T-helper 17 cell (primary cell): ENCODE measurements at regions not wholly inside any gene's neighbourhood (a gene's known extent, or its start where the extent isn't known, plus 50 kb on each side); places are given as distances from the start of the nearest gene placed in this dataset.

Source experiments
- ATAC-seq: fragments of 150-1000 bp; cut with Tn5 transposase; 2 replicates; pipeline ENCODE4 v1.10.0; 2021; ENCODE audit warnings: mild to moderate bottlenecking, moderate library complexity
- DNase-seq, 3 donors: peaks; one replicate each; pipeline versions ENCODE4 v3.0.0 to v3.0.0-alpha.2; 2020 to 2021
- H3K9me3 ChIP-seq: one replicate; pipeline ENCODE4 v1.7.0; 2013; ENCODE audit warnings: low read length, mild to moderate bottlenecking; ENCODE audit not compliant: control insufficient read depth, poor library complexity, severe bottlenecking
- H3K27ac Mint-ChIP-seq: one replicate; pipeline ENCODE4 v1.8.0; 2022; ENCODE audit warnings: mild to moderate bottlenecking, moderate library complexity, mixed read lengths
- H3K27me3 Mint-ChIP-seq: one replicate; pipeline ENCODE4 v1.8.0; 2022; ENCODE audit warnings: mixed read lengths
- H3K36me3 Mint-ChIP-seq: one replicate; pipeline ENCODE4 v1.8.0; 2022; ENCODE audit warnings: low read depth, mixed read lengths
- H3K4me1 Mint-ChIP-seq: one replicate; pipeline ENCODE4 v1.8.0; 2022; ENCODE audit warnings: mild to moderate bottlenecking, mixed read lengths
- H3K4me3 Mint-ChIP-seq: one replicate; pipeline ENCODE4 v1.8.0; 2022; ENCODE audit warnings: mild to moderate bottlenecking, moderate library complexity, mixed read lengths

- H3K9me3 ChIP-seq = no peaks in the 10 kb centered on the region
- Mint-ChIP-seq H3K27ac (no peak overlapping the region), H3K27me3 (no peaks in the 10 kb centered on the region), H3K36me3 (peaks cover 2% of the 10 kb centered on the region), H3K4me3 (no peak overlapping the region), H3K4me1 (no peaks in the 10 kb centered on the region)
- ATAC-seq (no peak), DNase-seq (no peak)
Measured at GRCh38 chr4:41471126-41472071, 66.6 kb upstream of the LIMCH1 start.

GRCh38 chr4:41472081-41472480 is 65.9 kb upstream of the LIMCH1 start:
- Mint-ChIP-seq H3K4me1 (no peaks in the 10 kb centered on the region), H3K27ac (no peak overlapping the region)

GRCh38 chr4:41473176-41473575 is 64.8 kb upstream of the LIMCH1 start:
- H3K27me3 Mint-ChIP-seq = no peaks in the 10 kb centered on the region
- no peaks in the 10 kb centered on the region for H3K4me1 Mint-ChIP-seq
- H3K4me3 Mint-ChIP-seq = no peak overlapping the region
- H3K36me3 Mint-ChIP-seq = peaks cover 2% of the 10 kb centered on the region
- H3K27ac Mint-ChIP-seq = no peak overlapping the region
- H3K9me3 ChIP-seq = no peaks in the 10 kb centered on the region
- DNase-seq (no peak), ATAC-seq (no peak)

More at GRCh38 chr4:41472081-41472480, 65.9 kb upstream of the LIMCH1 start:
- no peaks in the 10 kb centered on the region for H3K9me3 ChIP-seq
- ATAC-seq (no peak), DNase-seq (no peak)
- Mint-ChIP-seq H3K36me3 (peaks cover 2% of the 10 kb centered on the region), H3K27me3 (no peaks in the 10 kb centered on the region), H3K4me3 (no peak overlapping the region)

- no peaks in the 10 kb centered on the region for H3K27me3 Mint-ChIP-seq
- H3K4me3 Mint-ChIP-seq = no peak overlapping the region
- no peaks in the 10 kb centered on the region for H3K9me3 ChIP-seq
- DNase-seq (no peak), ATAC-seq (no peak)
- no peaks in the 10 kb centered on the region for H3K4me1 Mint-ChIP-seq
- H3K36me3 Mint-ChIP-seq = peaks cover 2% of the 10 kb centered on the region
- H3K27ac Mint-ChIP-seq = no peak overlapping the region
Measured at GRCh38 chr4:41475402-41475801, 62.6 kb upstream of the LIMCH1 start.

GRCh38 chr4:41476310-41476885 is 61.6 kb upstream of the LIMCH1 start:
- DNase-seq = no peak
- Mint-ChIP-seq H3K27me3 (no peaks in the 10 kb centered on the region), H3K4me3 (no peak overlapping the region), H3K36me3 (peaks cover 2% of the 10 kb centered on the region), H3K27ac (no peak overlapping the region), H3K4me1 (no peaks in the 10 kb centered on the region)
- no peaks in the 10 kb centered on the region for H3K9me3 ChIP-seq
- ATAC-seq = no peak

GRCh38 chr4:41477181-41477905 is 60.6 kb upstream of the LIMCH1 start:
- Mint-ChIP-seq H3K36me3 (no peaks in the 10 kb centered on the region), H3K4me1 (no peaks in the 10 kb centered on the region), H3K27me3 (no peaks in the 10 kb centered on the region), H3K4me3 (no peak overlapping the region), H3K27ac (no peak overlapping the region)
- ATAC-seq (no peak), DNase-seq (no peak)
- H3K9me3 ChIP-seq = no peaks in the 10 kb centered on the region

GRCh38 chr4:41478518-41478917 is 59.4 kb upstream of the LIMCH1 start:
- Mint-ChIP-seq H3K4me3 (no peak overlapping the region), H3K36me3 (no peaks in the 10 kb centered on the region), H3K4me1 (no peaks in the 10 kb centered on the region), H3K27ac (no peak overlapping the region), H3K27me3 (no peaks in the 10 kb centered on the region)
- DNase-seq (no peak), ATAC-seq (no peak)
- H3K9me3 ChIP-seq = no peaks in the 10 kb centered on the region

GRCh38 chr4:41480896-41481311 is 57.1 kb upstream of the LIMCH1 start:
- Mint-ChIP-seq H3K27me3 (no peaks in the 10 kb centered on the region), H3K36me3 (no peaks in the 10 kb centered on the region), H3K4me1 (no peaks in the 10 kb centered on the region), H3K27ac (no peak overlapping the region), H3K4me3 (no peak overlapping the region)
- DNase-seq (no peak), ATAC-seq (no peak)
- no peaks in the 10 kb centered on the region for H3K9me3 ChIP-seq

GRCh38 chr4:41483771-41484170 is 54.2 kb upstream of the LIMCH1 start:
- H3K4me3 Mint-ChIP-seq = no peak overlapping the region
- H3K9me3 ChIP-seq = no peaks in the 10 kb centered on the region
- H3K27ac Mint-ChIP-seq = no peak overlapping the region
- H3K27me3 Mint-ChIP-seq = no peaks in the 10 kb centered on the region
- no peaks in the 10 kb centered on the region for H3K4me1 Mint-ChIP-seq
- DNase-seq (no peak), ATAC-seq (no peak)
- H3K36me3 Mint-ChIP-seq = no peaks in the 10 kb centered on the region

- H3K4me1 Mint-ChIP-seq = no peaks in the 10 kb centered on the region
- no peaks in the 10 kb centered on the region for H3K27me3 Mint-ChIP-seq
- no peak overlapping the region for H3K27ac Mint-ChIP-seq
- no peak overlapping the region for H3K4me3 Mint-ChIP-seq
- H3K36me3 Mint-ChIP-seq = no peaks in the 10 kb centered on the region
- ATAC-seq (no peak), DNase-seq (no peak)
- H3K9me3 ChIP-seq = no peaks in the 10 kb centered on the region
Measured at GRCh38 chr4:41485041-41485440, 52.9 kb upstream of the LIMCH1 start.

- no peaks in the 10 kb centered on the region for H3K9me3 ChIP-seq
- Mint-ChIP-seq H3K4me3 (no peak overlapping the region), H3K27me3 (no peaks in the 10 kb centered on the region), H3K27ac (no peak overlapping the region), H3K4me1 (no peaks in the 10 kb centered on the region), H3K36me3 (no peaks in the 10 kb centered on the region)
- no peak for DNase-seq
- ATAC-seq = no peak
Measured at GRCh38 chr4:41487868-41488440, 50.0 kb upstream of the LIMCH1 start.
